ENCODE measurements at regions not wholly inside any gene's neighbourhood (a gene's known extent, or its start where the extent isn't known, plus 50 kb on each side); places are given as distances from the start of the nearest gene placed in this dataset.

DNA sequence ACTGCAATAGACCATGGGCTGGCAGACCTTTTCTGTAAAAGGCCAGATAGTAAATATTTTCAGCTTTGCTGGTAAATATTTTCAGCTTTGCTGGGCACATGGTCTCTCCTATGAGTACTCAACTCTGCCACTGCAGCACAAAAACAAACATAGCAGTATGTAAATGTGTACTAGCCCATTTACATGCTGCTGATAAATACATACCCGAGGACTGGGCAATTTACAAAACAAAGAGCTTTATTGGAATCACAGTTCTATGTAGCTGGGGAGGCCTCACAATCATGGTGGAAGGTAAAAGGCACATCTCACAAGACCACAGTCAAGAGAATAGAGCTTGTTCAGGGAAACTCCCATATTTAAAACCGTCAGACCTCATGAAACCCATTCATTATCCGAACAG, 793.0 kb downstream of the EDEM1 start:
- 42 to 52% (median 50%) methylated on average over 3 of the region's 3 CpGs for WGBS, 5 donors
- TF ChIP-seq POLR2AphosphoS5 (IDR thresholded peaks at IDR 0.05) = no peak
- H3K9me3 ChIP-seq = peaks cover 0 to 33% (median 15%) of the 10 kb centered on the region in 8 donors
- no peaks in the 10 kb centered on the region for H3K27me3 ChIP-seq (replicated peaks in 1 of 7)
- no peaks in the 10 kb centered on the region for H3K4me1 ChIP-seq
- no peaks in the 10 kb centered on the region for H3K36me3 ChIP-seq
- intact Hi-C loops (cut with DNase I; ENCODE audit: low total_unique reads) = no loop called here
- no peak for DNase-seq
- no peak overlapping the region for H3K27ac ChIP-seq
- H3K4me3 ChIP-seq = no peak overlapping the region

DNA sequence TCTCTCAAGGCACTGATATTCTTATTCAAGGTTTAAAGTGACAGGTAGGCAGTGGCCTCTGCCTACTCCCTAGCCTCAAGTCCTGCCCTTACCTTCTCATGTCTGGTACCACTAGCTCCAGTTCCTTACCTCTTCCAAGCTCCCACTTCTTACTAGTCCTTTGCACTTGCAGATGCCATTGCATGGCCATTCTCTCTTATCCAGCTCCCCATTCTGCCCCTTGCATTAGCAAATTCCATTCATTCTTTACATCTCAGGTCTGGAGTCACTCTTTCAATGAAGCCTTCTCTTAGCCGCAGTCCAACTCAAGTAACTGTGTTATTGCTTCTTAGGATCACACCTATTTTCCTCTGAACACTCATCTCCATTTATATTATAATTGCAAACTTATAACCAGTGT, 807.1 kb downstream of the EDEM1 start:
- no peak overlapping the region for H3K27ac ChIP-seq
- H3K36me3 ChIP-seq = no peaks in the 10 kb centered on the region
- H3K4me1 ChIP-seq = no peaks in the 10 kb centered on the region
- intact Hi-C loops (cut with DNase I; ENCODE audit: low total_unique reads) = no loop called here
- no peak for DNase-seq
- H3K9me3 ChIP-seq = no peaks in the 10 kb centered on the region
- WGBS, 5 donors = 84 to 94% (median 92%) methylated on average over 1 of the region's 1 CpG
- H3K4me3 ChIP-seq = no peak overlapping the region
- no peaks in the 10 kb centered on the region for H3K27me3 ChIP-seq (replicated peaks in 1 of 7)
- TF ChIP-seq, protein P1, sequence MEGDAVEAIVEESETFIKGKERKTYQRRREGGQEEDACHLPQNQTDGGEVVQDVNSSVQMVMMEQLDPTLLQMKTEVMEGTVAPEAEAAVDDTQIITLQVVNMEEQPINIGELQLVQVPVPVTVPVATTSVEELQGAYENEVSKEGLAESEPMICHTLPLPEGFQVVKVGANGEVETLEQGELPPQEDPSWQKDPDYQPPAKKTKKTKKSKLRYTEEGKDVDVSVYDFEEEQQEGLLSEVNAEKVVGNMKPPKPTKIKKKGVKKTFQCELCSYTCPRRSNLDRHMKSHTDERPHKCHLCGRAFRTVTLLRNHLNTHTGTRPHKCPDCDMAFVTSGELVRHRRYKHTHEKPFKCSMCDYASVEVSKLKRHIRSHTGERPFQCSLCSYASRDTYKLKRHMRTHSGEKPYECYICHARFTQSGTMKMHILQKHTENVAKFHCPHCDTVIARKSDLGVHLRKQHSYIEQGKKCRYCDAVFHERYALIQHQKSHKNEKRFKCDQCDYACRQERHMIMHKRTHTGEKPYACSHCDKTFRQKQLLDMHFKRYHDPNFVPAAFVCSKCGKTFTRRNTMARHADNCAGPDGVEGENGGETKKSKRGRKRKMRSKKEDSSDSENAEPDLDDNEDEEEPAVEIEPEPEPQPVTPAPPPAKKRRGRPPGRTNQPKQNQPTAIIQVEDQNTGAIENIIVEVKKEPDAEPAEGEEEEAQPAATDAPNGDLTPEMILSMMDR (IDR thresholded peaks at IDR 0.05 in 8 of 11, conservative IDR thresholded peaks at IDR 0.05 in 3 of 11) = no peak
- no peak for TF ChIP-seq POLR2A (IDR thresholded peaks at IDR 0.05)
- TF ChIP-seq POLR2AphosphoS5 (IDR thresholded peaks at IDR 0.05) = no peak

DNA sequence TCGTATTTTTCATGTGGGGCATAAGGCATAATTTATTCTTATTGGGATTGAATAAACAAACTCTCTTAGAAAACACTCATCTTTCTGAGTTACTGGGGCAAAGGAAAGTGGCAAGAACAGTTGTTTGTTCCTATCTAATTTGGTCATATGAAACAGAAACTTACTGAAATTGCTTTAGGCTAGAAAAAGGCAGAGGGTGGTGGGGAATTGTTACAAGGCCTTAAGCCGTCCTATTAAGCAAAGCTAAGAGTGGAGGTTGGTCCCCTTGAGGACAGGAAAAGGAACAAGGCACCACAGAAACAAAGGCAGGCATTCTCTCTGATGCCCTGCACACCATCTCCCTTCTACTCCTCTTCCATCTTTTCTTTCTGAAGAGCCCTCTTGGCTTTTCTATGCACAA, 830.9 kb downstream of the EDEM1 start:
- H3K36me3 ChIP-seq = no peaks in the 10 kb centered on the region
- intact Hi-C loops (cut with DNase I; ENCODE audit: low total_unique reads) = no loop called here
- 70 to 86% (median 74%) methylated on average over 2 of the region's 2 CpGs for WGBS, 5 donors
- no peak overlapping the region for H3K4me3 ChIP-seq
- TF ChIP-seq, protein P1 (IDR thresholded peaks at IDR 0.05 in 8 of 11, conservative IDR thresholded peaks at IDR 0.05 in 3 of 11) = no peak
- TF ChIP-seq POLR2AphosphoS5 (IDR thresholded peaks at IDR 0.05) = no peak
- no peak for TF ChIP-seq POLR2A (IDR thresholded peaks at IDR 0.05)
- no peak for DNase-seq
- no peak overlapping the region for H3K27ac ChIP-seq
- no peaks in the 10 kb centered on the region for H3K27me3 ChIP-seq (replicated peaks in 1 of 7)
- peaks cover 0 to 24% (median 15%) of the 10 kb centered on the region in 8 donors for H3K9me3 ChIP-seq
- no peaks in the 10 kb centered on the region for H3K4me1 ChIP-seq

DNA sequence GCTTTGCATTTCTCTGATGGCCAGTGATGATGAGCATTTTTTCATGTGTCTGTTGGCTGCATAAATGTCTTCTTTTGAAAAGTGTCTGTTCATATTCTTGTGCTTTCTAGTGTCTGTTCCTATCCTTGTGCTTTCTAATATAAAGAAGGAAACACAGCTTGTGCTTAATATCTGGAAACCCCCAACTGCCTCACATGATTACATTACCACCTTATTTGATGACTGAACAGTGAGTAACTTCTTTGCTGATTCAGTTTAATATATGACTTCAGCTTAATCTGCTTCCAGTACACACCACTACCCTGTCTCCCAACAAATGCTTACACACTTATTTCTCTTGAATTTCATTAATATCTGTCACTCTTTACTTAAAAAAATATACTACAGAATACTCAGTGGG, 835.1 kb downstream of the EDEM1 start:
- intact Hi-C loops (cut with DNase I; ENCODE audit: low total_unique reads) = no loop called here

More for the DNA sequence above, 835.1 kb downstream of the EDEM1 start:
- Histone ChIP-seq H3K4me3 (no peak overlapping the region), H3K36me3 (no peaks in the 10 kb centered on the region), H3K27ac (no peak overlapping the region), H3K4me1 (no peaks in the 10 kb centered on the region), H3K9me3 (peaks cover 0 to 19% (median 9%) of the 10 kb centered on the region in 8 donors), H3K27me3 (replicated peaks in 1 of 7) (no peaks in the 10 kb centered on the region)
- DNase-seq = no peak
- TF ChIP-seq POLR2AphosphoS5 (IDR thresholded peaks at IDR 0.05) (no peak), POLR2A (IDR thresholded peaks at IDR 0.05) (no peak)
- TF ChIP-seq, protein P1 (IDR thresholded peaks at IDR 0.05 in 8 of 11, conservative IDR thresholded peaks at IDR 0.05 in 3 of 11) = no peak

All from spleen (tissue), 11 donors.